ENCODE measurements at regions not wholly inside any gene's neighbourhood (a gene's known extent, or its start where the extent isn't known, plus 50 kb on each side); places are given as distances from the start of the nearest gene placed in this dataset.

DNA sequence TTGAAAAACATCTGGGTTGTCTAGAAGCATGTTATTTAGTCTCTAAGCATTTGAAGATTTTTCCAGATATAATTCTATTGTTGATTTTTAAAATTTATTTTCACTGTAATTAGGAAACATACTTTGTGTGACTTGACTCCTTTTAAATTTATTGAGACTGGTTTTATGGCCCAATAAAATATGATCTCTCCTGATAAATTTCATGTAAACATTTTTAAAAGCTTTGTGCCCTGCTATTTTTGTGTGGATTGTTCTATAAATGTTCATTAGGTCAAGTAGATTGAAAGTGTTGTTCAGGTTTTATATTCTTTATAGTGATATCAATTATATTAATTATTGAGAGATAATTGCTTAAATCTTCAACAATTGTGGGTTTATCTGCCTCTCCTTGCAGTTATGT is 105.4 kb downstream of the RFX6 start:
- Histone ChIP-seq H3K9ac (no peak overlapping the region), H3K9me2 (ENCODE audit: insufficient read depth) (no peaks in the 10 kb centered on the region), H3K4me3 (no peak overlapping the region), H3K9me3 (ENCODE audit: low read depth) (no peaks in the 10 kb centered on the region), H3K27ac (no peak overlapping the region), H3F3A (ENCODE audit: insufficient read depth) (no peaks in the 10 kb centered on the region), H3K79me2 (ENCODE audit: insufficient read depth) (no peaks in the 10 kb centered on the region), H3K4me2 (ENCODE audit: unreplicated experiment) (no peak overlapping the region), H2AFZ (no peak overlapping the region), H4K20me1 (ENCODE audit: insufficient read depth) (no peaks in the 10 kb centered on the region), H3K4me1 (ENCODE audit: insufficient read depth) (no peaks in the 10 kb centered on the region), H3K36me3 (ENCODE audit: low read depth) (no peaks in the 10 kb centered on the region), H3K27me3 (replicated peaks; ENCODE audit: insufficient read depth) (no peaks in the 10 kb centered on the region; the same call in 1 of the 2 replicates)
- TF ChIP-seq EZH2 (IDR thresholded peaks at IDR 0.05; ENCODE audit: insufficient read depth, poor library complexity, severe bottlenecking) (no peak), EZH2phosphoT487 (IDR thresholded peaks at IDR 0.05; ENCODE audit: insufficient read depth, low read depth) (no peak)
- in situ Hi-C loops (cut with MboI) = no loop called here
- no peak for DNase-seq

DNA sequence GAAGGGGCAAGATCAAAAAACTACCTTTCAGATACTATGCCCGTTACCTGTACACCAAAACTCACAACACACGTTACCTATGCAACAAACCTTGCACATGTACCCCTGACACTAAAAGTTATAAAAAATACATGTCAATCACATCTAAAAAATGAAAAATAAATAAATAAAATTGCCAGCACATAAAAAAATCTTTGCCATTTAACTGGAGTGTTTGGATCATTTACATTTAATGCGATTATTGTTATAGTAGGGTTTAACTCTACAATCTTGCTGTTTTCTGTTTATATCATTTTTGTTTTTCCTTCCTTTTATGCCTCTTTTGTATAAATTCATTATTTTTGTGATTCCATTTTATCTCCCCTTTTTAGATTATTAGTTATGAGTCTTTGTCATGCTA is 106.3 kb downstream of the RFX6 start:
- no peak for DNase-seq
- Histone ChIP-seq H3F3A (ENCODE audit: insufficient read depth) (no peaks in the 10 kb centered on the region), H3K9ac (no peak overlapping the region), H3K36me3 (ENCODE audit: low read depth) (no peaks in the 10 kb centered on the region), H3K4me2 (ENCODE audit: unreplicated experiment) (no peak overlapping the region), H3K27me3 (replicated peaks; ENCODE audit: insufficient read depth) (no peaks in the 10 kb centered on the region; the same call in 1 of the 2 replicates), H3K4me3 (no peak overlapping the region), H3K9me2 (ENCODE audit: insufficient read depth) (no peaks in the 10 kb centered on the region), H3K27ac (no peak overlapping the region), H3K4me1 (ENCODE audit: insufficient read depth) (no peaks in the 10 kb centered on the region), H3K9me3 (ENCODE audit: low read depth) (no peaks in the 10 kb centered on the region), H3K79me2 (ENCODE audit: insufficient read depth) (no peaks in the 10 kb centered on the region), H4K20me1 (ENCODE audit: insufficient read depth) (no peaks in the 10 kb centered on the region), H2AFZ (no peak overlapping the region)
- in situ Hi-C loops (cut with MboI) = no loop called here
- 49 to 50% methylated on average over 3 of the region's 3 CpGs for WGBS, 2 experiments (ENCODE audit: low coverage in 1 of 2, low lambda C conversion rate in 2 of 2, missing lambda C conversion rate in 2 of 2)
- TF ChIP-seq EZH2 (IDR thresholded peaks at IDR 0.05; ENCODE audit: insufficient read depth, poor library complexity, severe bottlenecking) = no peak
- no peak for TF ChIP-seq EZH2phosphoT487 (IDR thresholded peaks at IDR 0.05; ENCODE audit: insufficient read depth, low read depth)

DNA sequence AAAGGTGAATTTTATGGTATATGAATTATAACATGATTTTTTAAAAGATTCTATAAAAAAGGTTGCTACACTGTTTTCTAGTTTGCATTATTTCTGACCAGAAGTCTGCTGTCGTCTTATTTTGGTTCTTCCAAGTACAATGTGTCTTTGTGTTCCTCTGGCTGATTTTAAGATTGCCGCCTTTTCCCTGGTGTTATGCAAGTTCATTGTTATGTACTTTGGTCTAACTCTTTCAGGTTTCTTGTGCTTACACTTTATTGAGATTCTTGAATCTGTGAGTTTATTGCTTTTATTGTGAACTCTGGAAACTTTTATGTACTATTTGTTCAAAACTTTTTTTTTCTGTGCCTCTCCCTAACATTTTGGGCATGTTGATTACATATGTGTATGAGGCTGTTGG is 109.8 kb downstream of the RFX6 start:
- Histone ChIP-seq H3K27ac (no peak overlapping the region), H3F3A (ENCODE audit: insufficient read depth) (no peaks in the 10 kb centered on the region), H4K20me1 (ENCODE audit: insufficient read depth) (no peaks in the 10 kb centered on the region), H3K9me3 (ENCODE audit: low read depth) (no peaks in the 10 kb centered on the region), H3K27me3 (replicated peaks; ENCODE audit: insufficient read depth) (no peaks in the 10 kb centered on the region), H3K9me2 (ENCODE audit: insufficient read depth) (no peaks in the 10 kb centered on the region), H3K4me1 (ENCODE audit: insufficient read depth) (no peaks in the 10 kb centered on the region), H3K79me2 (ENCODE audit: insufficient read depth) (no peaks in the 10 kb centered on the region), H3K36me3 (ENCODE audit: low read depth) (no peaks in the 10 kb centered on the region), H3K4me2 (ENCODE audit: unreplicated experiment) (no peak overlapping the region), H3K9ac (no peak overlapping the region), H2AFZ (no peak overlapping the region), H3K4me3 (no peak overlapping the region)
- TF ChIP-seq EZH2 (IDR thresholded peaks at IDR 0.05; ENCODE audit: insufficient read depth, poor library complexity, severe bottlenecking) (no peak), EZH2phosphoT487 (IDR thresholded peaks at IDR 0.05; ENCODE audit: insufficient read depth, low read depth) (no peak)
- in situ Hi-C loops (cut with MboI) = no loop called here
- WGBS, 2 experiments (ENCODE audit: low coverage in 1 of 2, low lambda C conversion rate in 2 of 2, missing lambda C conversion rate in 2 of 2) = 5 to 8% methylated on average over 2 of the region's 2 CpGs
- no peak for DNase-seq

DNA sequence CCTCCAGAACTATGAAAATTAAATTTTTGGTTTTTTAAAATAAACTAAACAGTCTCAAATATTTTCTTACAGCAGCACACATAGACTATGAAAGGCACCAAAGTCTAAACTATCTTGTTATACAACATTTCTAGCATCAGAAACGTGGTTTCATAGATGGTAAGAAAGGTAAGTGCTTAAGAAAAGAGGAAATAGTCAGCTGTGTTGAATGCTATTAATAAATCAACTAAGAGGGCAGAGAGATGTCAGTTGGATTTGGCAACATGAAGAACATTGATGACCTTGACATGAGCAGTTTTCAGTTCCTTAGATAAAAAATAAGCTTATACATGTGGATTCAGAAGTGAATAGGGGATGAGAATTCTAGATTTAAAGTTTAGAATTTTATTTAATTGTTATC is 113.6 kb downstream of the RFX6 start:
- Histone ChIP-seq H3K9ac (no peak overlapping the region), H4K20me1 (ENCODE audit: insufficient read depth) (no peaks in the 10 kb centered on the region), H3K9me2 (ENCODE audit: insufficient read depth) (no peaks in the 10 kb centered on the region), H3K4me2 (ENCODE audit: unreplicated experiment) (no peak overlapping the region), H3K27me3 (replicated peaks; ENCODE audit: insufficient read depth) (no peaks in the 10 kb centered on the region), H3K9me3 (ENCODE audit: low read depth) (no peaks in the 10 kb centered on the region), H3K27ac (no peak overlapping the region), H3K4me1 (ENCODE audit: insufficient read depth) (no peaks in the 10 kb centered on the region), H3K4me3 (no peak overlapping the region), H3K36me3 (ENCODE audit: low read depth) (no peaks in the 10 kb centered on the region), H3F3A (ENCODE audit: insufficient read depth) (no peaks in the 10 kb centered on the region), H3K79me2 (ENCODE audit: insufficient read depth) (no peaks in the 10 kb centered on the region), H2AFZ (no peak overlapping the region)
- in situ Hi-C loops (cut with MboI) = no loop called here
- 5 to 13% methylated on average over 1 of the region's 1 CpG for WGBS, 2 experiments (ENCODE audit: low coverage in 1 of 2, low lambda C conversion rate in 2 of 2, missing lambda C conversion rate in 2 of 2)
- no peak for DNase-seq
- TF ChIP-seq EZH2 (IDR thresholded peaks at IDR 0.05; ENCODE audit: insufficient read depth, poor library complexity, severe bottlenecking) (no peak), EZH2phosphoT487 (IDR thresholded peaks at IDR 0.05; ENCODE audit: insufficient read depth, low read depth) (no peak)

DNA sequence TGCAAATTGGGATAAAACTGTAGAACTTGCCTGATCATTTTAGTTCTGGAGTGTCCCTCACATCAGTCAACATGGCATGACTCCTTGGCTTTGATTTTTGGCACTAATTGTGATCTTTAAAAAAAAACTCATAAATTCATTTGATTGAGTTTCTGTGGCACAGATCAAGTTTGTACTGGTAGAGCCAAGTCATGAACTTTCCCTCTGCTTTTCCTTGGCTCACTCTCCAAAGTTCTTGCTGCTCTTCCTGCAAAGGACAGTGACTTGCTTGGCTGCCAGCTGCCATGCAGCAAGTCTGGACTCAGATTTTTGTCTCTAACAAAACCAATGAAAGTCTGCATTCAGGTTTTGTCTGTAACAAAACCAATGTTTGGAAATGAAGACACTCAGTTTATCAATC is 115.5 kb downstream of the RFX6 start:
- no peaks in the 10 kb centered on the region for H3F3A ChIP-seq (ENCODE audit: insufficient read depth)
- no peak for TF ChIP-seq EZH2 (IDR thresholded peaks at IDR 0.05; ENCODE audit: insufficient read depth, poor library complexity, severe bottlenecking)
- TF ChIP-seq EZH2phosphoT487 (IDR thresholded peaks at IDR 0.05; ENCODE audit: insufficient read depth, low read depth) = no peak
- no peaks in the 10 kb centered on the region for H4K20me1 ChIP-seq (ENCODE audit: insufficient read depth)
- H3K9me3 ChIP-seq (ENCODE audit: low read depth) = no peaks in the 10 kb centered on the region
- H3K9ac ChIP-seq = no peak overlapping the region
- no peaks in the 10 kb centered on the region for H3K27me3 ChIP-seq (replicated peaks; ENCODE audit: insufficient read depth)
- no peak overlapping the region for H3K4me2 ChIP-seq (ENCODE audit: unreplicated experiment)
- no peaks in the 10 kb centered on the region for H3K4me1 ChIP-seq (ENCODE audit: insufficient read depth)
- no peak overlapping the region for H2AFZ ChIP-seq
- H3K9me2 ChIP-seq (ENCODE audit: insufficient read depth) = no peaks in the 10 kb centered on the region
- H3K27ac ChIP-seq = no peak overlapping the region
- H3K36me3 ChIP-seq (ENCODE audit: low read depth) = no peaks in the 10 kb centered on the region
- DNase-seq = no peak
- no peak overlapping the region for H3K4me3 ChIP-seq
- no peaks in the 10 kb centered on the region for H3K79me2 ChIP-seq (ENCODE audit: insufficient read depth)
- in situ Hi-C loops (cut with MboI) = no loop called here
